Suprapubic skin (tissue), 4 donors: ENCODE measurements at regions not wholly inside any gene's neighbourhood (a gene's known extent, or its start where the extent isn't known, plus 50 kb on each side); places are given as distances from the start of the nearest gene placed in this dataset.

Experiments used
- CTCF ChIP-seq, 2 donors: fragments of 200-600 bp in 1 of 2; fragments of 450-650 bp in 1 of 2; sonication (generic) in 1 of 2; IDR thresholded peaks; one replicate each; pipeline ENCODE4 v1.5.1; 2016 to 2019; ENCODE audit warnings: antibody characterized with exemption in 2 of 2, mild to moderate bottlenecking in 1 of 2, moderate library complexity in 1 of 2
- EP300 ChIP-seq: sonication (generic); formaldehyde crosslinking; IDR thresholded peaks from one replicate; pipeline ENCODE4 v1.6.1; 2017; ENCODE audit warnings: antibody characterized with exemption
- POLR2A ChIP-seq, 2 donors: fragments of 450-650 bp; IDR thresholded peaks; one replicate each; pipeline ENCODE4 v1.6.1; 2017; ENCODE audit warnings: antibody characterized with exemption in 2 of 2, mild to moderate bottlenecking in 2 of 2, moderate library complexity in 2 of 2
- POLR2AphosphoS5 ChIP-seq, 3 donors: sonication (generic); formaldehyde crosslinking; IDR thresholded peaks; one replicate each; pipeline ENCODE4 v1.6.1; 2017; ENCODE audit warnings: antibody characterized with exemption in 3 of 3

GRCh38 chr6:2404211-2404929, 159.0 kb upstream of the GMDS start:
- TF ChIP-seq CTCF (IDR thresholded peaks at IDR 0.05): no peak
- no peak for TF ChIP-seq POLR2A (IDR thresholded peaks at IDR 0.05)
- no peak for TF ChIP-seq EP300
- TF ChIP-seq POLR2AphosphoS5 (IDR thresholded peaks at IDR 0.05): no peak
